Neuron (in vitro differentiated cells): ENCODE measurements at regions not wholly inside any gene's neighbourhood (a gene's known extent, or its start where the extent isn't known, plus 50 kb on each side); places are given as distances from the start of the nearest gene placed in this dataset.

ENCODE experiments used
- H2AFZ ChIP-seq: one replicate; pipeline ENCODE4 v1.6.1; 2013; ENCODE audit warnings: low read depth, mild to moderate bottlenecking, inconsistent platforms, low read length, moderate library complexity
- H3K27me3 ChIP-seq: one replicate; pipeline ENCODE4 v1.6.1; 2013; ENCODE audit warnings: low read length; ENCODE audit not compliant: insufficient read depth
- H3K36me3 ChIP-seq: one replicate; pipeline ENCODE4 v1.6.1; 2013; ENCODE audit warnings: low read length; ENCODE audit not compliant: insufficient read depth
- H3K4me1 ChIP-seq: one replicate; pipeline ENCODE4 v1.6.1; 2013; ENCODE audit warnings: low read length; ENCODE audit not compliant: insufficient read depth
- H3K4me3 ChIP-seq: 2 replicates; pipeline ENCODE4 v1.5.1; 2013; ENCODE audit warnings: mild to moderate bottlenecking, low read length, moderate library complexity
- H3K9me3 ChIP-seq: one replicate; pipeline ENCODE4 v1.6.1; 2013; ENCODE audit warnings: low read length

GRCh38 chr2:2664989-2665833 lies 334.1 kb upstream of the MYT1L start:
- Histone ChIP-seq H3K27me3 (no peaks in the 10 kb centered on the region), H3K4me3 (no peak overlapping the region), H2AFZ (no peak overlapping the region), H3K4me1 (no peaks in the 10 kb centered on the region), H3K9me3 (no peaks in the 10 kb centered on the region), H3K36me3 (no peaks in the 10 kb centered on the region)

- Histone ChIP-seq H3K4me1 (no peaks in the 10 kb centered on the region), H3K9me3 (no peaks in the 10 kb centered on the region), H3K27me3 (no peaks in the 10 kb centered on the region), H2AFZ (no peak overlapping the region), H3K36me3 (no peaks in the 10 kb centered on the region), H3K4me3 (no peak overlapping the region)
These were observed 332.4 kb upstream of the MYT1L start for GRCh38 chr2:2663401-2664036.

DNA sequence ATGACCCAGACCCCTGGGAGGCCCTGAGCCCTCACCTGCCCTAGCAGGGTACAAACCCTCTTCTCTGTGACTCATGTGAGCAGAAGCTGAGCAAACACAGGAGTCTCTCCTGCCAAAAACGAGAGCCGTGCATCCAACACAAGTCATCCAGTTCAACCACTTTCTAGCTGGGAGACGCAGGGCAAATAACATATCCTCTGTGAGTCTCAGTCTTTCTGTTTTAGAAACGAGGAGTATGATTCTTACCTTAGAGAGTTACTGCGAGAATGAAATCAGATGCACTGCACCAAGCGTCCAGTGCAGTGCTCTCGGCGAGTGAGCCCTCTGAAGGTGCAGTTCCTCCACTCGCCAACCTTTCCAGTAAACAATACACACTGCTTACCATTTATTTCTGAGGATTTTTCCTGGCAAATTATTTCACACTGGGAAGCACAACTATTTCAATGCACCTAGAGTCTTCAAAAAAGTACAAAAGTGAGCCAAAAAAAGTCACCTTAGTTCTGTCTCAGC lies 331.8 kb upstream of the MYT1L start:
- Histone ChIP-seq H3K9me3 (no peaks in the 10 kb centered on the region), H3K4me1 (no peaks in the 10 kb centered on the region), H3K4me3 (no peak overlapping the region)

DNA sequence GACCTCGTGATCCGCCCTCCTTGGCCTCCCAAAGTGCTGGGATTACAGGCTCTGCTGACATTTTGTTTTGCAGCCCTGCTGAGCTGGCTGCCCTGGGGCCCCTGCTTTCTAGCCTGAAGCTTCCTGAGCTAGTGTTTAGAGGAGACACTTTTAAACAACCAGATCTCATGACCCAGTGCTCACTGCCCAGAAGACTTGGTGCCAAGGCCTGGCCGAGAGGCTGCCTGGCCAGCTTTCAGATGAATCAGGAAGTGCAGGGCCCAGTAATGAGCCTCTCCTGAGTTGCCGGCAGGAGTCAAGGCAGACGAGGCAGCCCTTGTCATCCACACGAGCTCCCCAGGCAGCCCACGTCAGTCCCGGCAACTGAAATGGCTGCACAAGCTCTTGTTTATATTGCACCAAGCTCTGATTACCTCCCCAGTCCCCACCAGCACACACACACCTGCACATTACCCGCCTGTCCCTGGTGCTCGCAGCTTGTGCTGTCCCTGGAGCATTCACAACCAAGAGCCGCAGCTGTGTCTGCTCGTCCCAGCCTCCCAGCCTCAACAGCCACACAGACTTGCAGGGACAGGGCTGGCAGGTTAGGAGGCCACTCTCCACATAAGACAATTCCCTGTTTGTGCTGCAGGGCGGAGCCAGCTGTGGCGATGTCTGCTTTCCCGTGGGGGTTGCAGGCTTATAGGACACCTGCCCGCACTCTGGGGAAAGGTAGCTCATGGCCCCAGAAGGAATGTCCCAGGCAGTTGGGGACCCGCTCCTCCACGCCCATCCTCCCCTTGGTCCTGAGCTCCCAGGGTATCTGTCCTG lies 331.2 kb upstream of the MYT1L start:
- H3K27me3 ChIP-seq: no peaks in the 10 kb centered on the region
- no peaks in the 10 kb centered on the region for H3K9me3 ChIP-seq
- no peak overlapping the region for H3K4me3 ChIP-seq
- H3K36me3 ChIP-seq: no peaks in the 10 kb centered on the region
- no peaks in the 10 kb centered on the region for H3K4me1 ChIP-seq
- no peak overlapping the region for H2AFZ ChIP-seq

More for the DNA sequence above, 331.8 kb upstream of the MYT1L start:
- no peaks in the 10 kb centered on the region for H3K36me3 ChIP-seq
- H2AFZ ChIP-seq: no peak overlapping the region
- H3K27me3 ChIP-seq: no peaks in the 10 kb centered on the region

GRCh38 chr2:2660789-2661355 lies 329.8 kb upstream of the MYT1L start:
- no peak overlapping the region for H3K4me3 ChIP-seq
- H3K27me3 ChIP-seq: no peaks in the 10 kb centered on the region
- no peaks in the 10 kb centered on the region for H3K9me3 ChIP-seq
- H3K4me1 ChIP-seq: peaks cover 9% of the 10 kb centered on the region
- no peaks in the 10 kb centered on the region for H3K36me3 ChIP-seq
- H2AFZ ChIP-seq: no peak overlapping the region

DNA sequence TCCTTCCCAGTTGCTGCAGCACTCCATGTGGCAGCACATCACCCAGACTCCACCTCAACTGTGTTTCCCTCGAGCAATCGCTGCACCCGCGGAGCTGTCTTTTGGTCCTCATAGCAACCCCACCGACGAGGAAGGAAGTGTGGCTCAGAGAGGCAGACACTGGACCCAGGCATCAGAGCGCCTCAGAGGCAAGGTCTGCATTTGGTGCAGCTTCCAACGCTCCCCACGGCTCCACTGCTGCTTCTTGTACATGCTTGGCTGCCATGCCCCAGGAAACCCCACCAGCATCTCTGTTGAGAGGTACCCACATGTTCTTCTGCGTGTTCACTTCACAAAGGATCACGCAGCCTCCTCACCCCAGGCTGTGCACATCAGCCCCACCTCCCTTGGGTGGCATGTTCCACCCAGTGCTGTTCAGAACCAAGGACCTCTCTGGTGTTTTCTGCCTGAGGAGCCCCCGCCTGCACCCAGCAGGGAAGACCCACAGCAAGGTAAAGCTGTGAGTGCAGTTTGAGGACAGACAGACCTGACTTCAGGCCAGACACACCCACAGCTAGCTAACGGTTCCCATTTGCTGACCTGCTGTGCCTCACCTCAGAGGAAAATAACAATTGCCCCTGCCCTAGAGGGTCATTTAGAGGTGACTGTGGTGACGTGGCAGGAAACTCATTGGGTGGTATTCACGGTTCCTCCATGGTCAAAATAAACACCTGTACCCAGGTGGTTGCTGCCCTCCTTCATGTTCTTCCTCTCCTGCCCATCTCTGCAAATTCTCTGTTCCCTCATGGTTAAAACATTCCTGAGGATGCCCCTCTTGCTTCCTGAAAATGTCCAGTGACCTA lies 326.3 kb upstream of the MYT1L start:
- H2AFZ ChIP-seq: no peak overlapping the region
- no peak overlapping the region for H3K4me3 ChIP-seq
- no peaks in the 10 kb centered on the region for H3K36me3 ChIP-seq
- H3K4me1 ChIP-seq: peaks cover 13% of the 10 kb centered on the region
- H3K9me3 ChIP-seq: no peaks in the 10 kb centered on the region
- no peaks in the 10 kb centered on the region for H3K27me3 ChIP-seq

DNA sequence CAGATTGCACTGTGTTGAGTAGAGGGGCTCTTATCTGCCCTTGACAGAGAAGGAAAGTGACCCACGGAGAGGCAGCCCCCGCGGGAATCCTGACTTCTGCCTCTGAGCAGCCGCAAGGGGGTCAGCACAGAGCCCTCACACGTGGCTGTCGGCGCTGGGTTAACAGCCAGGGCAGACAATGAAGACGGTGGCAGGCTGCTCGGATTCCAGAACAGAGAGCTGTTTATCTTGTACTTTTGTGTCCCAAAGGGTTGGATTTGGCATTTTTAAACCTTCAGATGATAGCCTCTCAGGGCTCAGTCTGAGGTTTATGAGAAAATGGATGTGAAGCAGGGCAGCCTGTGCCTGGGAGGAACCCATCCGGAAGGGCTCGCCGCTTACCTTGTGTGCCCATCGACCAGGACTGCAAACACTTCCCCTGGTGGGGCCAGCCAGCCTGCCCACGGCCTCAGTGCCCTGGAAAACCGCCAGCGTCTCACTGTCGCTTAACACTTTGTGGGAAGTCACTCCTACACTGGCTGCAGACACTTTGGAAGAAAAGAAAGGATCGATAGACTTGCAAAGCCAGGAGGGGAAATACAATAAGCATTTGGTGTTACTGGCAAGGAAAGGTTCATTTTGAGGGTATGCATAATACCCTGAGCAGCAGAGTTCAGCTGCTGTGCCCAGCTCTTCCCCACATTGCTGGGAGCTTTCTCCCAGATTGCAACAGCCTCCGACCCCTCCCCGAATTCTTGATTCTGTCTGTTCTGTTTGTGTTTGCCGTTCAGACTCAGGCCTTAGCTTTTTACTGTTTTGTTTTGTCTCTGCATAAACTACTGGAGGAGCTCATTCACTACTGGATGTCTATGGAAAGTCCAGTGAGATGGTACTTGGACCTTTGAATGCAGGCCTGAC lies 325.3 kb upstream of the MYT1L start:
- Histone ChIP-seq H3K27me3 (no peaks in the 10 kb centered on the region), H3K4me3 (no peak overlapping the region), H3K4me1 (peaks cover 13% of the 10 kb centered on the region), H2AFZ (peak overlapping the region; percentile 62), H3K9me3 (no peaks in the 10 kb centered on the region), H3K36me3 (no peaks in the 10 kb centered on the region)

- Histone ChIP-seq H3K9me3 (no peaks in the 10 kb centered on the region), H3K27me3 (no peaks in the 10 kb centered on the region), H3K4me1 (peaks cover 13% of the 10 kb centered on the region), H3K36me3 (no peaks in the 10 kb centered on the region), H2AFZ (peak overlapping the region; percentile 62), H3K4me3 (no peak overlapping the region)
These were observed 324.5 kb upstream of the MYT1L start for GRCh38 chr2:2655453-2656114.

- no peaks in the 10 kb centered on the region for H3K9me3 ChIP-seq
- H2AFZ ChIP-seq: no peak overlapping the region
- H3K4me3 ChIP-seq: no peak overlapping the region
- H3K36me3 ChIP-seq: no peaks in the 10 kb centered on the region
- no peaks in the 10 kb centered on the region for H3K27me3 ChIP-seq
- peaks cover 13% of the 10 kb centered on the region for H3K4me1 ChIP-seq
These were observed 322.2 kb upstream of the MYT1L start for GRCh38 chr2:2653231-2653630.

GRCh38 chr2:2650608-2651375 lies 319.7 kb upstream of the MYT1L start:
- Histone ChIP-seq H3K36me3 (no peaks in the 10 kb centered on the region), H3K4me3 (no peak overlapping the region), H3K27me3 (no peaks in the 10 kb centered on the region), H3K9me3 (no peaks in the 10 kb centered on the region), H2AFZ (no peak overlapping the region), H3K4me1 (peaks cover 3% of the 10 kb centered on the region)
